ENCODE measurements at regions not wholly inside any gene's neighbourhood (a gene's known extent, or its start where the extent isn't known, plus 50 kb on each side); places are given as distances from the start of the nearest gene placed in this dataset.

DNA sequence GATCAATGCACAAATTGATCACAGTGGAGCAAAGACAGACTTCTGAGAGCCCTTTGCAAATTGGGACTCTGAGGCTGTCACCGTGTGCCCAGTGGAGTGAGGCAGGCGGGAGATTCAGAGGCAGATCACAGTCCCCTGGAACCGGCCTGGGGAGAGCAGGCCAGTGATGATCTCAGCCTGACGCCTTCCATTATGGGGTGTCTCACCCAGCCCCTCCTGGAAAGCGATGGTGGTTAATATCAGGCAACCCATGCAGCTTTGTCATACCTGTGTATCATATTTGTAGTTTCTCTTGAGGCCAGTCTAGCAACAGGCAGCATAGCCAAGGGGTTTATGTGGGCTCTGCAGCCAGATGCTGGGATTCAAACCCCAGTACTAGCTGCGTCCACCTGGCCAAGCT, 147.8 kb downstream of the EMX2 start:
- Histone ChIP-seq H3K4me3 (ENCODE audit: low read length) (no peak overlapping the region), H3K4me2 (ENCODE audit: low read length) (no peak overlapping the region), H3K27me3 (ENCODE audit: control insufficient read depth, insufficient read depth, low read length) (peaks cover 34% of the 10 kb centered on the region), H3K36me3 (ENCODE audit: insufficient read depth, low read length) (no peaks in the 10 kb centered on the region), H3K4me1 (ENCODE audit: control insufficient read depth, insufficient read depth, low read length) (no peaks in the 10 kb centered on the region), H3K9me3 (replicated peaks; ENCODE audit: low read length) (no peaks in the 10 kb centered on the region), H3K9ac (ENCODE audit: low read depth, low read length) (no peak overlapping the region)

DNA sequence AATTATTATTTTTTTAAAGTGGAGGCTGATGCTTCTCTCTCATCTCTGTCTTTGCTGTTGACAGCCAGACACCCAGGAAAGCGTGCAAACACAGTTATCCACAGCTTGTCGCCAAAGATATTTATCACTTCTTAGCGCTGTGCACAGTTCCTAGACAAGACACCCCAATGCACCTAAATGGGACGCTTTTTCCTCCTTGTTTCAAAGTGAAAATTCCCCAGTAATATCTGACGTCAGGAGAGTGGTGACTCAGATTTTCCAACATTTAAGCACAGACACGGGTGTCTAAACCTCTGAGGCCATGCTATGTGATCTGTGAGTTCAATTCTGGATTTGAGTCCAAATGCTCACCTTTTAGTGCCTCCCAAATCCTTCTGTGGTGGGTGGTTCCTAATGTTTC, 151.6 kb downstream of the EMX2 start:
- H3K9me3 ChIP-seq (replicated peaks; ENCODE audit: low read length): no peaks in the 10 kb centered on the region
- no peaks in the 10 kb centered on the region for H3K4me1 ChIP-seq (ENCODE audit: control insufficient read depth, insufficient read depth, low read length)
- no peak overlapping the region for H3K9ac ChIP-seq (ENCODE audit: low read depth, low read length)
- no peak overlapping the region for H3K4me3 ChIP-seq (ENCODE audit: low read length)
- no peak overlapping the region for H3K4me2 ChIP-seq (ENCODE audit: low read length)
- no peaks in the 10 kb centered on the region for H3K36me3 ChIP-seq (ENCODE audit: insufficient read depth, low read length)
- H3K27me3 ChIP-seq (ENCODE audit: control insufficient read depth, insufficient read depth, low read length): peaks cover 36% of the 10 kb centered on the region

DNA sequence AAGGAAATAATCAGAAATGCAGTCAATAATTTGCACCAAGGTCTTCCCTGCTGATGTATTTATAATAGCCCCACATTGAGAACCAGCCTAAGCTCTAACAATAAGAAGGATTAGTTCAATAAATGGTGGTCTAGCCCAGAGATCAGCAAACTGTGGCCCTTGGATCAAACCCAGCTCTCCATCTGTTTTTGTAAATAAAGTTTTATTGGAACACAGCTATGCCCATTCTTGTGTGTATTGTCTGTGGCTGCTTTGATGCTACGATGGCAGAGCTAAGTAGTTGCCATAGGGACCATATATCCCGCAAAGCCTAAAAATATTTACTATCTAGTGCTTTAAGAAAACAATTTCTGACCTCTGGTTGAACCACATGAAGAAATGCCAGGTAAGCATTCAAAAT, 154.9 kb downstream of the EMX2 start:
- Histone ChIP-seq H3K36me3 (ENCODE audit: insufficient read depth, low read length) (no peaks in the 10 kb centered on the region), H3K27me3 (ENCODE audit: control insufficient read depth, insufficient read depth, low read length) (peaks cover 48% of the 10 kb centered on the region), H3K4me3 (ENCODE audit: low read length) (no peak overlapping the region), H3K4me1 (ENCODE audit: control insufficient read depth, insufficient read depth, low read length) (peaks cover 8% of the 10 kb centered on the region), H3K9ac (ENCODE audit: low read depth, low read length) (no peak overlapping the region), H3K4me2 (ENCODE audit: low read length) (no peak overlapping the region), H3K9me3 (replicated peaks; ENCODE audit: low read length) (no peaks in the 10 kb centered on the region)

DNA sequence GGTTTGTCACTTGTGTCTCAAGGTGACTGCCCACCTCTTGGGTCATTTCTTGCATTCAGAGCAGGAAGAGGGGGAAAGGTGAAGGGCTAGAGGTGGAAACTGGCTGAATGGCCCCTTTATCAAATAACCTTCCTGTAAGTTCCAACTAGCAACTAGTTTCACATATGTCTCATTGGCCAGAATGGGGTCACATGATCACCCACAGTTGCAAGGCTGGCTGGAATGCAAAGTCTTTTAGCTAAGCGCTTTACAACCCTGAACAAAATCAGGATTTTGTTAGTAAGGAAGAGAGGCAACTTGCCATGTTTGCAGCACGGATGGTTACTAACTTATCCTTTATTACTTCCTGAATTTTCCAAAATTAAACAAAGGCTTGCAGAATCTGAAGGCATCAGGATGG, 156.3 kb downstream of the EMX2 start:
- Histone ChIP-seq H3K27me3 (ENCODE audit: control insufficient read depth, insufficient read depth, low read length) (peaks cover 40% of the 10 kb centered on the region), H3K4me2 (ENCODE audit: low read length) (no peak overlapping the region), H3K4me3 (ENCODE audit: low read length) (no peak overlapping the region), H3K36me3 (ENCODE audit: insufficient read depth, low read length) (no peaks in the 10 kb centered on the region), H3K4me1 (ENCODE audit: control insufficient read depth, insufficient read depth, low read length) (peaks cover 8% of the 10 kb centered on the region), H3K9ac (ENCODE audit: low read depth, low read length) (no peak overlapping the region), H3K9me3 (replicated peaks; ENCODE audit: low read length) (no peaks in the 10 kb centered on the region)

DNA sequence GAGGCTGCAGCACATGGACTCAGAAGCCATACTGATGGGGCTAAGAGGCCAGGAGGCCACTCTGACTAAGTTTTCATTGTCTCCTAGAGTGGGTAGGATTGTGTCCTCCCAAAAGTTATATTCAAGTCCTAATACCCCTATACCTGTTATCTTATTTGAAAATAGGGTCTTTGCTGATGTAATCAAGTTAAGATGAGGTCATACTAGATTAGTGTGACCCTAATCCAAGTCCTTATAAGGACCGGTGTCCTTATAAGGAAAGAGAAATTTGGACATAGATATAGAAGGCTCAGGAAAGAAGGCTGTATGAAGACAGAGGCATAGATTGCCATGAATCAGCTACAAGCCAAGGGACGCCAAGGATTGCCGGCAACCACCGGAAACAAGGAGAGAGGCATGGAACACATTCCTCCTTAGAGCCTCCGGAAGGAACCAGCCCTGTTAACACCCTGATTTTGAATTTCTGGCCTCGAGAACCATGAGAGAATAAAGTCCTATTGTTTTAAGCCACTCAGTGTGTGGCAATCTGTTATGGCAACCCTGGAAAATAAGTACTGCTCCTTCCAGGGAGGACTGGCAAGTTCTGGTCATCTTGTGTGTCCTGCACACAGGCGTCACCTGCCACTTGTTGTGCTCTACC, 157.0 kb downstream of the EMX2 start:
- Histone ChIP-seq H3K4me3 (ENCODE audit: low read length) (no peak overlapping the region), H3K36me3 (ENCODE audit: insufficient read depth, low read length) (no peaks in the 10 kb centered on the region), H3K4me2 (ENCODE audit: low read length) (no peak overlapping the region), H3K9me3 (replicated peaks; ENCODE audit: low read length) (no peaks in the 10 kb centered on the region), H3K9ac (ENCODE audit: low read depth, low read length) (no peak overlapping the region), H3K27me3 (ENCODE audit: control insufficient read depth, insufficient read depth, low read length) (peaks cover 38% of the 10 kb centered on the region), H3K4me1 (ENCODE audit: control insufficient read depth, insufficient read depth, low read length) (peaks cover 8% of the 10 kb centered on the region)

DNA sequence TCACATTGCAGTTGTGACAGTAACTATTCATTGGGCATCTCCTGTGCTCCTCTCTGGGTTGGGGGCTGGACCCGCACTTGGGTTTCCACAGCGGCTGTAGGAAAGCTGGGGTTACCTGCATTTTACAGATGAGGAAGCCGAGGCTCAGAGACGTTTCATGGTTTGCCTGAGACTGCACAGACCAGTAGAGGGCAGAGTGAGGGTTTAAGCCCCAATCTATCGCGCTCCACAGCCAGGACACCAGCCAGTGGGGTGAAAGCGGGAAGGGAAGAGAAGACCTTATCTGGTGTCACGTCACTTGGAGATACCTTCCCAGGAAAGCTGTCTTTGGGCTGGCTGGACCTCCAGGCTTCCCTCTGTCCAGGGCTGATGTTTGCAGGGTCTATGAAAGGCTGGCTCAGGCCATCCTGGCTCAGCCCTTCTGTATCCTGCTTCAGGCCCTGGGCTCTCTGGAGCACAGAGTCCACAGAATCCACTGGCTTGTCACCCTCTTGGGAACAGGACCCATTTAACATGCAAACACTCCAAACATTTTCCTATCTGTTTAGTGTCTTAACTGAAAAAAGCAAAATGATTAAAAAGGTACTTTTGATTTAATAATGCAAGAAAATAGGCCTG, 167.7 kb downstream of the EMX2 start:
- no peaks in the 10 kb centered on the region for H3K36me3 ChIP-seq (ENCODE audit: insufficient read depth, low read length)
- H3K27me3 ChIP-seq (ENCODE audit: control insufficient read depth, insufficient read depth, low read length): peaks cover under 1% of the 10 kb centered on the region
- no peak overlapping the region for H3K4me3 ChIP-seq (ENCODE audit: low read length)
- H3K9me3 ChIP-seq (replicated peaks; ENCODE audit: low read length): no peaks in the 10 kb centered on the region
- H3K4me2 ChIP-seq (ENCODE audit: low read length): no peak overlapping the region
- no peak overlapping the region for H3K9ac ChIP-seq (ENCODE audit: low read depth, low read length)
- H3K4me1 ChIP-seq (ENCODE audit: control insufficient read depth, insufficient read depth, low read length): no peaks in the 10 kb centered on the region

DNA sequence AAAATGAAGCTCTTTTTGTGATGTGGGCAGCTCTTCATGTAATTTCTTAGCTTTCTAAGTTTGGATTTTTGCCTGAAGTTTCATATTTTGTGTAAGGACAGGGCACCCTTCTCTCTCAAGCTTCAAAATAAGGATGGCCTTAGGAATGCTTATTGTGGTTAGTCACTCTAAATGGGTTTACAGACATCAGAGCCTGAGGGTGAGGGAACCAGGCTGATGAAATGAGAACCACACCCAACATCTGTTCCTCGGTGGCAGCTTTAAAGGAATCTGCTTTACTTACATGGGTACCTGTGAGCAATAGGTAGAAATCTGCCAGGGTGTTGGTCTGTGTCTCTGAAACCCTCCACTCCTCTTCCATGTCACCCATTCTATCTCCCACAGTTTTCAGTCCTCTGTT, 174.3 kb downstream of the EMX2 start:
- no peaks in the 10 kb centered on the region for H3K4me1 ChIP-seq (ENCODE audit: control insufficient read depth, insufficient read depth, low read length)
- no peak overlapping the region for H3K4me2 ChIP-seq (ENCODE audit: low read length)
- peaks cover 8% of the 10 kb centered on the region for H3K27me3 ChIP-seq (ENCODE audit: control insufficient read depth, insufficient read depth, low read length)
- no peak overlapping the region for H3K9ac ChIP-seq (ENCODE audit: low read depth, low read length)
- no peak overlapping the region for H3K4me3 ChIP-seq (ENCODE audit: low read length)
- H3K9me3 ChIP-seq (replicated peaks; ENCODE audit: low read length): no peaks in the 10 kb centered on the region
- no peaks in the 10 kb centered on the region for H3K36me3 ChIP-seq (ENCODE audit: insufficient read depth, low read length)

DNA sequence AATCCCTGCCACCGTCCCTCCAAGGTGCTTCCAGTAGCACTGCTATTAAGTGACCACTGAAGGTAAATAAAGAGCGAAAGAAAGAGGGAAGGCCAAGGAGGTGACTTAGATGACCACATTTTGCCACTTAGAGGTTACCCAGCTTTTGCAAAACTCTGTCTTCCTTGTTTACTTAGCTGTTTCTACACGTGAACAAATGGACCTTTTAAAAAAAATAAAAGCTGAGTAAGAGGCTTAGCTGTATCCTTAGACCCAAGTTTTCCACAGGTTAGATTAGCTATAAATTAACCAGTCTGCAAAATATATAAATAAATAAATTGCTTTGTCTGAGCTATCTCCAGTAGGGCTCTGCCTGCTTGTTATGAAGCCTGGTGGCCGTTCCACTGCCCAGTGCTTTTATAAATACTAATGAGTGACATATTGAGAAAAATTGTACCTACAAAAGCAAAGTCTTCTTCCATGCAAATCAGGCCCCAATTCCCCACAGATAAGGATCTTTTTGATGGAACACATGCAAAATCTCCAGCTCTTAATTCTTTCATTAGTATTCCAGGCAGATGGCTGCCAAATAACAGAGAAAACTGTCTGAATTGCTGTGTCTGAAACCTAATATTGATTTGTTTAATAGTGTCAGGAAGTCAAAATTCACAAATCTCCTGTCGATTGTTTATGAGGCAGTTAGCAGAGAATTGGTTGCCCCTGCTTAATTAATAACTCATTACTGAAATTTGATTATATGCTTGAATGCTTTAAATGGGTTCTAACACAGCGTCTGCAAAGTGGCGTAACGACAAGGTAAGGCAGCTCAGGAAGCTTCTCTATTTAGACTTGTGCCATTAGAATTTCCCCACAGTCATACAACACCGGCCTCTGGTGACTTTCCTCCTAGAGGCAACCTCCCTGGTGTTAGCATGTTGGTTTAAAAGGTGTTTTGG, 176.7 kb downstream of the EMX2 start:
- Histone ChIP-seq H3K27me3 (ENCODE audit: control insufficient read depth, insufficient read depth, low read length) (peaks cover 11% of the 10 kb centered on the region), H3K9ac (ENCODE audit: low read depth, low read length) (no peak overlapping the region), H3K36me3 (ENCODE audit: insufficient read depth, low read length) (no peaks in the 10 kb centered on the region), H3K4me1 (ENCODE audit: control insufficient read depth, insufficient read depth, low read length) (no peaks in the 10 kb centered on the region), H3K9me3 (replicated peaks; ENCODE audit: low read length) (no peaks in the 10 kb centered on the region), H3K4me3 (ENCODE audit: low read length) (no peak overlapping the region), H3K4me2 (ENCODE audit: low read length) (no peak overlapping the region)

DNA sequence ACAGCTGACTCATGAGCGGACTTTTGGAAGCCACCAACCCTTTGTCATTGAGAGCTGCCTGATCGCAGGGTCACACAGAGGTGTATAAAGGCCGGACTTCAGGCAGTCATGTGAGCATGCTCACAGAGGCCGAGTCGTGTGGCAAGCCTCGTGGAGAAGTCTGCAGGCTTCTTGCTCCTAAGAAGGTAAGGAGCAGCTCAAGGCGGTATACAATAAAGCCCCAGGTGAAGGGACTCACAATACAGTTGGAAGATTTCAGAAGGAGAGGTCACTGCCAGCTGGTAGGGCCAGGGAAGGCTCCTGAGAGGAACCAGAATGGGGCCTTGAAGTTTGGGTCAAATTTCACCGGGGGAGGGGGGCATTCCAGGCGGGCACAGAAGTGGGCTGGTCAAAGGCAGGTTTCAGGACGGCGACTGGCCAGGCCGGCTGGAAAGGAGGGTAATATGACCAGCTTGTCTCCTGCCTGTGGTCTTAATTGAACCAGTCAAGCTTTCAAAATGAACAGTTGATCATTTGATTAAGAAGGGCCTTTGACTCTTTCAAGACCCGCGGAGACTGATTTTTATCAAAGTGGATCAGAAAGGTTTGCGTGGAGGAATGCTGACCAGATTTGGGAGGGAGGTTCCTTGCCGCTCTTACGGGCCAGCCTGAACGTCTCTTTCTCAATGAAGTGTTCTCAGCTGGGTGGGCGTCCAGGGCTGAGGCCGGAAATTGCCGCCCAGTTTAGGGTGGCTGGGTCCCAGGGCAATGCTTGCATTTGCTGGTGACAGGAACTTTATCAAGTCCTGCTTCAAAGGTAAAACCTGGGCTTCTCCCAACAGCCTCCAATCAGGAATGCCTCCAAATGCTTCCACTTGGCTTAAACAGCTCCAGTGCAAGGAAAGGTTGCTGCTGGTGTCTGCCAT, 178.6 kb downstream of the EMX2 start:
- H3K4me1 ChIP-seq (ENCODE audit: control insufficient read depth, insufficient read depth, low read length): no peaks in the 10 kb centered on the region
- H3K36me3 ChIP-seq (ENCODE audit: insufficient read depth, low read length): no peaks in the 10 kb centered on the region

DNA sequence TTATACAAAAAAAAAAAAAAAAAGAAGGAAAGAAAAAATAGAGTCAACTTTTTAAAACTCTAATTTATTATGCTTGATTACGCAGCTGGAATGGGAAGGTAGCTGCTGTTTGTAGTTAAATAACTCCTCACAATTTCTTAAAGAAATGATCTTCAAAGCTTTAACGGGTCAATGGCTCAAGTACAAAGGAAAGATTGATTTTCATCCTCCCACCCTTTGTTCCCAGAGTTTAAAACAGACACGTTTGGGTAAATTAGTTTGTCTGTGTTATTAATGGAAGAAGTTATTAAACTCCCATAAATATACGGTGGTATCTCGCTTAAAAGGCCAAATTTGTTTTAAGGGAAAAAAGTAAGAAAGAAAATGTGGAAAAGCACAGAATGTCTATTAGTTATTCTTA, 179.3 kb downstream of the EMX2 start:
- H3K36me3 ChIP-seq (ENCODE audit: insufficient read depth, low read length): no peaks in the 10 kb centered on the region
- no peaks in the 10 kb centered on the region for H3K4me1 ChIP-seq (ENCODE audit: control insufficient read depth, insufficient read depth, low read length)
- no peaks in the 10 kb centered on the region for H3K9me3 ChIP-seq (replicated peaks; ENCODE audit: low read length)
- H3K27me3 ChIP-seq (ENCODE audit: control insufficient read depth, insufficient read depth, low read length): peaks cover 18% of the 10 kb centered on the region
- no peak overlapping the region for H3K4me2 ChIP-seq (ENCODE audit: low read length)
- no peak overlapping the region for H3K9ac ChIP-seq (ENCODE audit: low read depth, low read length)
- no peak overlapping the region for H3K4me3 ChIP-seq (ENCODE audit: low read length)

More for the DNA sequence above, 178.6 kb downstream of the EMX2 start:
- H3K27me3 ChIP-seq (ENCODE audit: control insufficient read depth, insufficient read depth, low read length): peaks cover 13% of the 10 kb centered on the region
- no peak overlapping the region for H3K4me3 ChIP-seq (ENCODE audit: low read length)
- H3K4me2 ChIP-seq (ENCODE audit: low read length): no peak overlapping the region
- no peak overlapping the region for H3K9ac ChIP-seq (ENCODE audit: low read depth, low read length)
- no peaks in the 10 kb centered on the region for H3K9me3 ChIP-seq (replicated peaks; ENCODE audit: low read length)

DNA sequence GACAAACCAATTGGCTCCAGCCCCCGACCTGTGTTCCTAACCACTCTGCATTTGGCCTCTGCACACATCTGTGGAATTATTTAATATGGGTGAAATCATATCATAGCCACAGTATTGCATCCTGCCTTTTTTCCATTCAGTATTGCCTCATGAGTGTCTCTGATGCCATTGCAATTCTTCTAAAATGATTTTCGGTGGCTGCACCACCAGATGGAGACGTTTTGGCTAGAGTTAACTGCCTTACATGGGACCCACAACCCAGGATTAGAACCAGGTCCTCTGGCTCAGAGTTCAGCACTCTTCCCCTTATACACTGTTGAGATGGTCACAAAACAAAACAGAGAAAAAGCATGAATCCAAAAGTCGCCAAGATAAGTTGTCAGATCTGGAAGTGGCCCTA, 180.8 kb downstream of the EMX2 start:
- Histone ChIP-seq H3K36me3 (ENCODE audit: insufficient read depth, low read length) (no peaks in the 10 kb centered on the region), H3K4me3 (ENCODE audit: low read length) (no peak overlapping the region), H3K9ac (ENCODE audit: low read depth, low read length) (no peak overlapping the region), H3K9me3 (replicated peaks; ENCODE audit: low read length) (no peaks in the 10 kb centered on the region), H3K27me3 (ENCODE audit: control insufficient read depth, insufficient read depth, low read length) (peaks cover 23% of the 10 kb centered on the region), H3K4me1 (ENCODE audit: control insufficient read depth, insufficient read depth, low read length) (no peaks in the 10 kb centered on the region), H3K4me2 (ENCODE audit: low read length) (no peak overlapping the region)
